Keratinocyte (primary cell): ENCODE measurements at regions not wholly inside any gene's neighbourhood (a gene's known extent, or its start where the extent isn't known, plus 50 kb on each side); places are given as distances from the start of the nearest gene placed in this dataset.

Experiments
- CTCF ChIP-seq, 3 experiments: IDR thresholded peaks in 1 of 3; conservative IDR thresholded peaks in 1 of 3; optimal IDR thresholded peaks in 1 of 3; 2 replicates in 2 of 3; 3 replicates in 1 of 3; pipeline versions ENCODE3 to v1.5.1; 2011; ENCODE audit warnings: low read length in 3 of 3, mild to moderate bottlenecking in 3 of 3, moderate library complexity in 2 of 3, control low read depth in 1 of 3, inconsistent platforms in 1 of 3; ENCODE audit not compliant: insufficient read depth in 2 of 3; ENCODE audit errors: extremely low read depth in 1 of 3
- EZH2 ChIP-seq: IDR thresholded peaks from one replicate; pipeline ENCODE4 v1.6.1; 2012; ENCODE audit warnings: inconsistent platforms, mild to moderate bottlenecking, low read length, moderate library complexity

DNA sequence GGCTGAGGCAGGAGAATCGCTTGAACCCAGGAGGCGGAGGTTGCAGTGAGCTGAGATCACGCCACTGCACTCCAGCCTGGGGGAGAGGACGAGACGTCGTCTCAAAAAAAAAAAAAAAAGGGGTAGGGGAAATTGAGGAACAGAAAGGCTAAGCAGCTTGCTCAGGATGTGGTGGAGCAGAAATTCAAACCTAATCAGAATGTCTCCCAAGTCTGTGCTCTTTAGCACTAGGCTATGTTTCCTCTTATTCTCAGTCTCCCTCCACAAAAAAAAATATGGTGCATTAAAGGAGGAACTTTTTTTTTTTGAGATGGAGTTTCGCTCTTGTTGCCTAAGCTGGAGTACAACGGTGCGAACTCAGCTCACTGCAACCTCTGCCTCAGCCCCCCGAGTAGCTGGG, 114.2 kb downstream of the SLC16A1 start:
- TF ChIP-seq CTCF (optimal IDR thresholded peaks at IDR 0.05 in 1 of 3, IDR thresholded peaks at IDR 0.05 in 1 of 3, conservative IDR thresholded peaks at IDR 0.05 in 1 of 3; ENCODE audit: extremely low read depth in 1 of 3, insufficient read depth in 2 of 3, low read length in 3 of 3) (no peak), EZH2 (no peak)
